SK-N-SH (cell line): ENCODE measurements at regions not wholly inside any gene's neighbourhood (a gene's known extent, or its start where the extent isn't known, plus 50 kb on each side); places are given as distances from the start of the nearest gene placed in this dataset.

Source experiments
- CTCF ChIP-seq: fragments of 200-600 bp; sonication (generic); IDR thresholded peaks from 2 replicates; pipeline ENCODE4 v1.6.1; 2017; ENCODE audit warnings: antibody characterized with exemption, mild to moderate bottlenecking, moderate library complexity
- ELF1 ChIP-seq: IDR thresholded peaks from 2 replicates; pipeline ENCODE4 v1.4.0; 2012
- EP300 ChIP-seq, 2 experiments: IDR thresholded peaks; 2 replicates each; pipeline versions ENCODE4 v1.4.0 to v1.6.1; 2012; ENCODE audit warnings: borderline replicate concordance in 1 of 2, low read depth in 1 of 2, low read length in 1 of 2
- GABPA ChIP-seq: IDR thresholded peaks from 2 replicates; pipeline ENCODE4 v1.4.0; 2012; ENCODE audit warnings: low read depth, mild to moderate bottlenecking
- MAX ChIP-seq: IDR thresholded peaks from 2 replicates; pipeline ENCODE4 v1.4.0; 2012; ENCODE audit warnings: low read depth
- POLR2AphosphoS5 ChIP-seq: IDR thresholded peaks from 2 replicates; pipeline ENCODE4 v1.6.1; 2012; ENCODE audit warnings: low read depth, low read length
- REST ChIP-seq: IDR thresholded peaks from 2 replicates; pipeline ENCODE4 v1.6.1; 2012; ENCODE audit warnings: mild to moderate bottlenecking, low read depth, low read length, moderate library complexity

GRCh38 chr2:8511868-8512612, 169.8 kb upstream of the ID2 start:
- TF ChIP-seq CTCF (no peak), POLR2AphosphoS5 (no peak), EP300 (IDR thresholded peaks at IDR 0.05; ENCODE audit: borderline replicate concordance in 1 of 2, low read depth in 1 of 2, low read length in 1 of 2) (no peak), ELF1 (no peak), GABPA (no peak), REST (0 out of 2 replicates have a peak, but pooled peaks have one; percentile 14), MAX (no peak)
